HG03442 (cell line): ENCODE measurements at regions not wholly inside any gene's neighbourhood (a gene's known extent, or its start where the extent isn't known, plus 50 kb on each side); places are given as distances from the start of the nearest gene placed in this dataset.
"Not testable (repeated sequence)": the region's sequence is repeated elsewhere in the genome, so short reads cannot be mapped to it uniquely, and the experiment has no call there.

Experiments
- ATAC-seq: cut with Tn5 transposase; IDR thresholded peaks from one replicate; pipeline ENCODE4 v1.9.1; 2021; ENCODE audit warnings: mild to moderate bottlenecking, moderate library complexity; ENCODE audit not compliant: unreplicated experiment

- no peak for ATAC-seq
These were observed 245.6 kb upstream of the FZD8 start for GRCh38 chr10:35887685-35888084.

DNA sequence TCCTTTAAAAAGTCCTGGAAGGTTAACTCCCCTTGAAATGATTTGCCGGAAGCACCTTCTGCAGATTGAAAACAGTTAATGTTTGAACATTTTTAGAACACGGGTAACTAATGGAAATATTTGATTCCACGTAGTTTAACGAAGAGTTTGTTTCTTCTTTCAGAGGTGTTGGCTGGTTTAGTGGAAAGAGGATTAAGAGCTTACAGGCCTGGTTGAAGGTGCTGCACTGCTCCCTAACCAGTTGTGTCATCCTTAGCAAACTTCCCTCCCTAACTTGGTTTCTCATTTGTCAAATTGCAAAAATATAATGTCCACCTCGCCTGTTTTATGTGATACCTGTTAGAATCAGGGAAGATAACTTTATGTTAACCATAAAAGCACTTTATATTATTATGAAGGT lies 243.0 kb upstream of the FZD8 start:
- ATAC-seq = no peak

DNA sequence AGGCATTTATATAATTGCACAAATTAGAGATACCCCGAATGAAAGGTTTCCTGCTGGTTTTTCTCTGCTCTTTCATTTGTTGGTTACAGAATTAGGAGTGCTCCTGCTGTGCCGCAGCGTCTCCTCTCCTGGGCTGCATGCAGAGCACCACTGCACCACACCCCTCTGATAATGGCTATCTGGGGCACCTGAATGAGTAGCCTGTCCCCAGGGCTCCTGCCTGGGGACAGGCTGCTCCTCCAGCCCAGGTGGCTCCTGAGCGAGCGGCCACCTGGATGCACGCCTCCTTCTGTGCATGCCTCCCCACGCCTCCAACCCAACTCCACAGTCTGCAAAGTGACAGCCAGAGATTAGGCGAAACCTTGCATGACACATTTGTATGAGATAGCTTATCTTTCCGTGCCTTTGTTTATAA lies 242.6 kb upstream of the FZD8 start:
- no peak for ATAC-seq

DNA sequence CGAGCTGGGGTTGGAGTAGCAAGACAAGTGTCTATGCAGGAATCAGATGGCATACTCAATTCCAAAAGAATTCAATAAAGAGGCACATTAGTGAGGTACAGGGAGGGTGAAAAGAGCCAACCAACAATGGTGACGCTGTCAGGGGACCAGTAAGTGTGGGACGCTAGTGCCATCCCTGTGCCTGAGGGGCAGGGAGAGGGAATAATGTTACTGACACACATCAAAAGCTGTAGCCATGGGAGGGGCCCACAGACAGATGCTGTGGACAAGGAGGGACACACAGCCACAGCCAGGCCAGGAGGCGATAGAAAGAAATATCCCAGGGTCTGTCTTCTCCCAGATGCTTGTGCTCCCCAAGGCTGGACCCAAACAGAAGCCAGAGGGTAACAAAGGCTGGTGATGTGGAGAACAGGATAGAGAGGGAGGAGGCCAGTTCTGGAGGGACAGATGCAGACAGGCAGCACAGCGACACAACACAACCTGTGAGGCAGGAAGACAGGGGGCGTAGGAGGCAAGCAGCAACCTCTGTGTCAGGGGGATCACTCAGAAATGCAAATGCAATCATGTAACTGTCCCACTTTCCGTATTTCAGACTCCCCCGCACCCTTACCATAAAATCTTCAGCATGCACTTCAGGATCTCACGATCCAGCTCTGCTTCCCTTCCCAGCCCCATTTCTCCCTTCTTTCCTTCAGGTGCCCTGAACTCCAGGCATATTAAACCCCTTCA lies 240.5 kb upstream of the FZD8 start:
- ATAC-seq = no peak

- no peak for ATAC-seq
These were observed 239.2 kb upstream of the FZD8 start for GRCh38 chr10:35881320-35881719.

DNA sequence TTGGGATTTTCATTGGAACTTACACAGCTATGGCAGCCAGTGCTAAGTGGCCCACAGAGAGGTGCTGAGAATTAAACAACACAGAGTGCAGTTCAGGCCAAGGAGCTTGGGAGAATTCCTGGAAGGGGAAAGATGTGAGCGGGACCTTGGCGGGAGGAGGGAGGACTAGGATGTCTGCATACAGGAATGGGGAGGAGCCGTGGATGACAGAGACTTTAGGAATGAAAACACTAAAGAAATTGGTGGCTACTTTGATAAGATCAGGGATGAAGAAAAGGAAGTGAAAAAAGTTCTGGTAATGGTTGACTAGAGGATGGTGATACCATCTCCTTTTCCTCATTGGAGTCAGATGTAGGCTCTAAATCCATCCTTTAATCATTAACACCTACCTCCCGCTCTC lies 234.2 kb upstream of the FZD8 start:
- ATAC-seq = no peak

- no peak for ATAC-seq
These were observed 233.1 kb upstream of the FZD8 start for GRCh38 chr10:35875016-35875676.

GRCh38 chr10:35874311-35875015 lies 232.4 kb upstream of the FZD8 start:
- ATAC-seq = no peak

GRCh38 chr10:35872671-35873070 lies 230.6 kb upstream of the FZD8 start:
- ATAC-seq = no peak

- no peak for ATAC-seq
These were observed 228.7 kb upstream of the FZD8 start for GRCh38 chr10:35870665-35871310.

DNA sequence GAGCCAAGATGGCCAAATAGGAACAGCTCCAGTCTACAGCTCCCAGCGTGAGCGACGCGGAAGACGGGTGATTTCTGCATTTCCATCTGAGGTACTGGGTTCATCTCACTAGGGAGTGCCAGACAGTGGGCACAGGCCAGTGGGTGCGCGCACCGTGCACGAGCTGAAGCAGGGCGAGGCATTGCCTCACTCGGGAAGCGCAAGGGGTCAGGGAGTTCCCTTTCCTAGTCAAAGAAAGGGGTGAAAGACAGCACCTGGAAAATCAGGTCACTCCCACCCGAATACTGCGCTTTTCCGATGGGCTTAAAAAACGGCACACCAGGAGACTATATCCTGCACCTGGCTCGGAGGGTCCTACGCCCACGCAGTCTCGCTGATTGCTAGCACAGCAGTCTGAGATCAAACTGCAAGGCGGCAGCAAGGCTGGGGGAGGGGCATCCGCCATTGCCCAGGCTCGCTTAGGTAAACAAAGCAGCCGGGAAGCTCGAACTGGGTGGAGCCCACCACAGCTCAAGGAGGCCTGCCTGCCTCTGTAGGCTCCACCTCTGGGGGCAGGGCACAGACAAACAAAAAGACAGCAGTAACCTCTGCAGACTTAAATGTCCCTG lies 216.7 kb upstream of the FZD8 start:
- not testable (repeated sequence) for ATAC-seq

GRCh38 chr10:35857860-35858259 lies 215.8 kb upstream of the FZD8 start:
- ATAC-seq = no peak

DNA sequence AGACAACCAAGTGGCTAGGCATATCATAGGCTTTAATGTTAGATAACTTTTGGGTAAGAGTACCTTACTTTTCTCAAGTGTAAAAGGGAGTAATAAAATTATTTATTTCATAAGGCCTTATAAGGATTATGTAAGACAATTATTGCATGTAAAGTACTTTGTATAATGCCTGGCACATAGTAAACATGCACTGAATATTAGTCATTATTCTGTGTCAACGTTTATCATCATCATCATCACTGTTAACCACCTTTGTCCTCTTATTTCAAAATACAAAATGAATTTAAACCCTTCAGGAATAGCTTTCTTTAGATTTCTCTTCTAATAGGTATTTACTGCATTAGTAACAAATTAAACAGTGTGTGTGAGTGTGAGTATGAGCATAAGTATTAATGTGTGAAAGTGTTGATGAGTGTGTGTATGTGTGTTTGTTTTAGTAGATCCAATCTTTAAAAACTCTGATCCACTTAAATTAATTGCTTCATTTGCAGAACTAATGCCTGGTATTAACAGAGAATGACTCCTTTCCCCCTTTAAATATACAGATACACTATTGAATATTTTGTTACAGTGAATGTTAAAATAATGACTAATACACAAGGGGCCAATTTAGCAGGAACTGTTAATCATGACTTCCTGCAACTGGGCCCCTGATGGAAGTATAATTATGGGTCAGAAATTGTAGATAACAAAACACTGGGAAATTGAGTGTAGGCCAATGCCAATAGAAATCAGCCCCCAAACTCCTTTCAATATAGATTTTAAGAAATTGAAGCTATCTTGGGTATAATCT lies 213.3 kb upstream of the FZD8 start:
- no peak for ATAC-seq

DNA sequence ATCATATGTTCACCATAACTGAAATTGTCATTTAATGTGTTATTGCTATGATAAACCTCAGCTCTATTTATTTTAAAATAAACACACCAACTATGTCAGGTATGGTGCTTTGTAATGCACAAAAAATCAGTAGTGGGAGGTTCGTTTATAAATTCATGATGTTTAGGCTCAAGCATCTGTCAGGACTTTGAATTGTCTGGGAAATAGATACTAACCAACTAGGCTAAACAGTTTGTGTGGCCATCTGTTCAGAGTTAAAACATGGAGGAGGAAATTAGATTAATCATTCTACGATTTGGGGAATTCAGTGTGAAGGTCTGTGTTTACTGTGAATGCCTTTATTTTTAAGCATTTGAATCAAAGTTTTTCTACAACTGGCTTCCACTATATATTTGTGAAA lies 212.6 kb upstream of the FZD8 start:
- no peak for ATAC-seq

GRCh38 chr10:35852721-35853120 lies 210.6 kb upstream of the FZD8 start:
- ATAC-seq = no peak

DNA sequence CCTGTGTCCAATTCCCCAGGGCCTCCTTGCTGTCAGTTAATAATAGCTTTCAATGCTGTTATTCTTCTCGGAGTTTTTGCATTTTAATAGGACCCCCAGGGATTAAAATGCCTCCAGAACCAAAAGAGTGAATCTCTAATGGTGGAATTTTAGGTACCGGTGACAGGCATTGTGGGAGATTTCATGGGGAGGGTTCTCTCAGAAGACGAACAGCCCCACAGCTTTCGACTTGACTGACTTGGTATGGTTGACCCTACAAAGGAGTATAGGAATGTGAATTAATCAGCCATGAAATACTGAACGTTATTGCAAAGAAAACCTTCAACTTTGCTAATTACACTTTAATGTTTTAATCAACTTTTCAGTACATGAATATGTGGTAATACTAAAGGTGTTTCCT lies 206.3 kb upstream of the FZD8 start:
- no peak for ATAC-seq

GRCh38 chr10:35844686-35845085 lies 202.6 kb upstream of the FZD8 start:
- no peak for ATAC-seq

- no peak for ATAC-seq
These were observed 201.6 kb upstream of the FZD8 start for GRCh38 chr10:35843524-35844181.

- no peak for ATAC-seq
These were observed 196.0 kb upstream of the FZD8 start for GRCh38 chr10:35838054-35838453.

GRCh38 chr10:35835545-35835944 lies 193.4 kb upstream of the FZD8 start:
- no peak for ATAC-seq
